ENCODE measurements at regions not wholly inside any gene's neighbourhood (a gene's known extent, or its start where the extent isn't known, plus 50 kb on each side); places are given as distances from the start of the nearest gene placed in this dataset.

GRCh38 chr3:130263708-130264107 is 81.8 kb upstream of the COL6A5 start:
- no peak for DNase-seq

- no peak for DNase-seq
Measured at GRCh38 chr3:130266817-130267216, 78.7 kb upstream of the COL6A5 start.

GRCh38 chr3:130276203-130276803 is 69.2 kb upstream of the COL6A5 start:
- DNase-seq: peak; percentile 72

- no peak for DNase-seq
Measured at GRCh38 chr3:130288670-130289069, 56.8 kb upstream of the COL6A5 start.

DNA sequence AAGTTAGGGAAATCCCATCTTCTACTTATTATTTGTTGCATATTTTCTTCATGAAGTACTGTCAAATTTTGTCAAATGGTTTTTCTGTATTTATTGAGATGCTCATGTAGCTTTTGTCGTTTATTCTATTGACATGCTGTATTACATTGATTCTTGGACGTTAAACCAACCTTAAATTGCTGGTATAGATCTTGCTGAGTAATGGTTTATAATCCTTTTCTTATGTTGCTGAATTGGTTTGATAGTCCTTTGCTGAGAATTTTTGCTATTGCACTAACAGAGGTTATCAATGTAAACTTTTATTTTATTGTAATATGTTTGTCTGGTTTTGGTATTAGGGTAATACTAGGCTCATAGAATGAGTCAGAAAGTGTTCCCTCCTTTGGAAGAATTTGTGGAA is 54.3 kb upstream of the COL6A5 start:
- no peak for DNase-seq

DNA sequence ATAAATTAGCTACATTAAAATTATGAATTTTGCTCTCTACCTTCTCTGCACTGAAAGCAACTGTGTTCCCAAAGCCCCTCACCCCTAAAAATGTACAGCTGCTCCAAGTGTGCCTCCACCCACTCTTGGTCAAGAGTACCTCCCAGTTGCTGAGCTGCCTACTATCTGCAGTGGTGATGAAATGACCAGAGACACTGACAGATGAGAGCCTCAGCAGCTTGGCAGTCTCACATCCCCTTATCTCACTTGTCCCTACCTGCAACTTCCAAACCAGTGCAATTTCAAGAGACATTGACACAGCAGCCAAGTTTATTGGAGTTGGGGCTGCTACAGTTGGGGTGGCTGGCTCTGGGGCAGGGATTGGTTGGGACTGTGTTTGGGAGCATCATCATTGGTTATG is 52.2 kb upstream of the COL6A5 start:
- no peak for DNase-seq
